Keratinocyte (primary cell): ENCODE measurements at regions not wholly inside any gene's neighbourhood (a gene's known extent, or its start where the extent isn't known, plus 50 kb on each side); places are given as distances from the start of the nearest gene placed in this dataset.

Experiments
- CTCF ChIP-seq, 3 experiments: IDR thresholded peaks in 1 of 3; conservative IDR thresholded peaks in 1 of 3; optimal IDR thresholded peaks in 1 of 3; 2 replicates in 2 of 3; 3 replicates in 1 of 3; pipeline versions ENCODE3 to v1.5.1; 2011; ENCODE audit warnings: low read length in 3 of 3, mild to moderate bottlenecking in 3 of 3, moderate library complexity in 2 of 3, control low read depth in 1 of 3, inconsistent platforms in 1 of 3; ENCODE audit not compliant: insufficient read depth in 2 of 3; ENCODE audit errors: extremely low read depth in 1 of 3
- EZH2 ChIP-seq: IDR thresholded peaks from one replicate; pipeline ENCODE4 v1.6.1; 2012; ENCODE audit warnings: inconsistent platforms, mild to moderate bottlenecking, low read length, moderate library complexity

GRCh38 chr5:101515721-101516120 lies 612.6 kb upstream of the ST8SIA4 start:
- TF ChIP-seq CTCF (optimal IDR thresholded peaks at IDR 0.05 in 1 of 3, IDR thresholded peaks at IDR 0.05 in 1 of 3, conservative IDR thresholded peaks at IDR 0.05 in 1 of 3; ENCODE audit: extremely low read depth in 1 of 3, insufficient read depth in 2 of 3, low read length in 3 of 3) (no peak), EZH2 (no peak)
